IMR-90 (cell line): ENCODE measurements at regions not wholly inside any gene's neighbourhood (a gene's known extent, or its start where the extent isn't known, plus 50 kb on each side); places are given as distances from the start of the nearest gene placed in this dataset.

Experiments
- ATAC-seq: fragments of 200-7000 bp; cut with Tn5 transposase; 2 replicates; pipeline ENCODE4 v1.9.1; 2020; ENCODE audit warnings: low read depth, mild to moderate bottlenecking, moderate library complexity
- BruUV-seq: library from RNA; stranded (reverse); fragments of 400-500 nt; replicated peaks from 2 replicates; lab custom pipeline; 2021; lab: Mats Ljungman, UMichigan
- CTCF ChIA-PET: fragments of 300-600 bp; formaldehyde crosslinking; extraction: SDS; loops from one replicate; lab custom pipeline; 2021; ENCODE audit warnings: antibody characterized with exemption; lab: Yijun Ruan, JAX
- POLR2A ChIA-PET: fragments of 300-600 bp; sonication (Branson Sonifier 250); formaldehyde crosslinking; loops from one replicate; lab custom pipeline; 2022; ENCODE audit warnings: antibody characterized with exemption; ENCODE audit not compliant: unreplicated experiment; lab: Charles Lee
- DNase-seq: peaks from one replicate; pipeline ENCODE4 v3.0.0; 2013
- H2AFZ ChIP-seq: replicated peaks from 2 replicates; pipeline ENCODE3; 2013; ENCODE audit warnings: low read length, mild to moderate bottlenecking; ENCODE audit not compliant: poor library complexity
- H2AK5ac ChIP-seq: 2 replicates; pipeline ENCODE4 v1.6.1; 2013; ENCODE audit warnings: low read depth, low read length, inconsistent platforms
- H2AK9ac ChIP-seq: replicated peaks from 2 replicates; pipeline ENCODE3; 2013; ENCODE audit warnings: mild to moderate bottlenecking, low read depth, low read length, moderate library complexity; ENCODE audit not compliant: poor library complexity
- H2BK120ac ChIP-seq: 2 replicates; pipeline ENCODE4 v1.6.1; 2013; ENCODE audit warnings: low read depth, low read length, inconsistent platforms
- H2BK15ac ChIP-seq: 3 replicates; pipeline ENCODE4 v1.6.1; 2013; ENCODE audit warnings: low read depth, low read length, inconsistent platforms
- H2BK20ac ChIP-seq: 2 replicates; pipeline ENCODE4 v1.6.1; 2013; ENCODE audit warnings: low read depth, mild to moderate bottlenecking, inconsistent platforms, low read length, moderate library complexity
- H2BK5ac ChIP-seq: 2 replicates; pipeline ENCODE4 v1.6.1; 2013; ENCODE audit warnings: mild to moderate bottlenecking, low read depth, low read length, inconsistent platforms; ENCODE audit not compliant: poor library complexity, severe bottlenecking
- H3K14ac ChIP-seq: replicated peaks from 2 replicates; pipeline ENCODE4 v1.6.1; 2013; ENCODE audit warnings: low read depth, low read length, inconsistent platforms
- H3K18ac ChIP-seq: 2 replicates; pipeline ENCODE4 v1.6.1; 2013; ENCODE audit warnings: low read depth, low read length, control low read depth
- H3K23ac ChIP-seq: 2 replicates; pipeline ENCODE4 v1.6.1; 2013; ENCODE audit warnings: low read depth, low read length, inconsistent platforms
- H3K27ac ChIP-seq: 2 replicates; pipeline ENCODE4 v1.5.1; 2013; ENCODE audit warnings: mild to moderate bottlenecking, control low read depth, low read length; ENCODE audit not compliant: insufficient read depth
- H3K27me3 ChIP-seq: 2 replicates; pipeline ENCODE4 v1.6.1; 2013; ENCODE audit warnings: low read length; ENCODE audit not compliant: control insufficient read depth, insufficient read depth
- H3K36me3 ChIP-seq: 2 replicates; pipeline ENCODE4 v1.6.1; 2013; ENCODE audit warnings: low read length, mixed read lengths; ENCODE audit not compliant: control insufficient read depth, insufficient read depth
- H3K4ac ChIP-seq: 2 replicates; pipeline ENCODE4 v1.6.1; 2013; ENCODE audit warnings: low read depth, low read length, inconsistent platforms
- H3K4me1 ChIP-seq: 2 replicates; pipeline ENCODE4 v1.6.1; 2013; ENCODE audit warnings: low read length, mixed read lengths; ENCODE audit not compliant: control insufficient read depth, insufficient read depth
- H3K4me2 ChIP-seq: 2 replicates; pipeline ENCODE4 v1.6.1; 2013; ENCODE audit warnings: low read depth, mild to moderate bottlenecking, control low read depth, low read length, moderate library complexity
- H3K4me3 ChIP-seq: 2 replicates; pipeline ENCODE4 v1.5.1; 2013; ENCODE audit warnings: low read depth, mild to moderate bottlenecking, control low read depth, low read length, moderate library complexity; ENCODE audit not compliant: insufficient read depth
- H3K56ac ChIP-seq: 2 replicates; pipeline ENCODE4 v1.6.1; 2013; ENCODE audit warnings: low read length, inconsistent platforms; ENCODE audit not compliant: insufficient read depth; ENCODE audit errors: extremely low read depth
- H3K79me1 ChIP-seq, 2 experiments: 2 replicates each; pipeline ENCODE4 v1.6.1; 2013; ENCODE audit warnings: low read length in 2 of 2, inconsistent platforms in 1 of 2, low read depth in 1 of 2
- H3K9ac ChIP-seq: 2 replicates; pipeline ENCODE4 v1.6.1; 2013; ENCODE audit warnings: low read depth, low read length, control low read depth
- H3K9me1 ChIP-seq: 2 replicates; pipeline ENCODE4 v1.6.1; 2013; ENCODE audit warnings: low read length, inconsistent platforms; ENCODE audit not compliant: insufficient read depth
- H3K9me3 ChIP-seq: 2 replicates; pipeline ENCODE4 v1.6.1; 2013; ENCODE audit warnings: low read length; ENCODE audit not compliant: control insufficient read depth, insufficient read depth
- H4K20me1 ChIP-seq: 2 replicates; pipeline ENCODE4 v1.6.1; 2013; ENCODE audit warnings: low read length, inconsistent platforms; ENCODE audit not compliant: insufficient read depth
- H4K5ac ChIP-seq: 2 replicates; pipeline ENCODE4 v1.6.1; 2013; ENCODE audit warnings: mild to moderate bottlenecking, low read depth, low read length, control low read depth
- H4K8ac ChIP-seq, 2 experiments: 2 replicates each; pipeline ENCODE4 v1.6.1; 2013; ENCODE audit warnings: low read depth in 2 of 2, low read length in 2 of 2, control low read depth in 1 of 2, inconsistent platforms in 1 of 2
- H4K91ac ChIP-seq: 2 replicates; pipeline ENCODE4 v1.6.1; 2013; ENCODE audit warnings: low read depth, low read length, inconsistent platforms; ENCODE audit not compliant: insufficient read depth
- BHLHE40 ChIP-seq: fragments of 150-350 bp; IDR thresholded peaks from 2 replicates; pipeline ENCODE4 v1.6.1; 2016; ENCODE audit warnings: mild to moderate bottlenecking, low read depth, low read length
- CEBPB ChIP-seq: IDR thresholded peaks from 2 replicates; pipeline ENCODE4 v1.6.1; 2012; ENCODE audit warnings: low read depth, low read length, improper control_type of control experiment
- CHD1 ChIP-seq: IDR thresholded peaks from 2 replicates; pipeline ENCODE4 v1.6.1; 2012; ENCODE audit warnings: low read depth, low read length, improper control_type of control experiment
- FOS ChIP-seq: fragments of 150-350 bp; IDR thresholded peaks from 2 replicates; pipeline ENCODE4 v1.6.1; 2016; ENCODE audit warnings: low read depth, low read length
- MAFK ChIP-seq: IDR thresholded peaks from 2 replicates; pipeline ENCODE4 v1.6.1; 2012; ENCODE audit warnings: low read depth, low read length, improper control_type of control experiment
- MAZ ChIP-seq: IDR thresholded peaks from 2 replicates; pipeline ENCODE4 v1.6.1; 2012; ENCODE audit warnings: low read depth, mild to moderate bottlenecking, low read length, improper control_type of control experiment, moderate library complexity, borderline replicate concordance
- MXI1 ChIP-seq: IDR thresholded peaks from 2 replicates; pipeline ENCODE4 v1.6.1; 2012; ENCODE audit warnings: low read depth, mild to moderate bottlenecking, low read length, moderate library complexity, borderline replicate concordance
- NFE2L2 ChIP-seq: fragments of 150-350 bp; IDR thresholded peaks from 2 replicates; pipeline ENCODE4 v1.6.1; 2016; ENCODE audit warnings: low read depth, mild to moderate bottlenecking, low read length
- POLR2A ChIP-seq: IDR thresholded peaks from 2 replicates; pipeline ENCODE4 v1.6.1; 2012; ENCODE audit warnings: mild to moderate bottlenecking, low read depth, low read length
- RAD21 ChIP-seq: IDR thresholded peaks from 2 replicates; pipeline ENCODE4 v1.6.1; 2012; ENCODE audit warnings: low read length, improper control_type of control experiment
- RCOR1 ChIP-seq: IDR thresholded peaks from 2 replicates; pipeline ENCODE4 v1.6.1; 2012; ENCODE audit warnings: mild to moderate bottlenecking, low read length, improper control_type of control experiment; ENCODE audit not compliant: insufficient replicate concordance
- RFX5 ChIP-seq: IDR thresholded peaks from 2 replicates; pipeline ENCODE4 v1.8.0; 2012; ENCODE audit warnings: low read depth, mild to moderate bottlenecking, low read length, moderate library complexity
- SMC3 ChIP-seq: fragments of 150-350 bp; IDR thresholded peaks from 2 replicates; pipeline ENCODE4 v1.6.1; 2016; ENCODE audit warnings: low read depth, mild to moderate bottlenecking, antibody characterized with exemption, low read length, moderate library complexity
- WGBS, 2 experiments: methylation state at CpG; one replicate each; pipeline versions ENCODE4 v1.1.5 to v1.1.7; 2013; ENCODE audit warnings: missing lambda C conversion rate in 2 of 2; ENCODE audit not compliant: insufficient read length in 1 of 2; ENCODE audit errors: extremely low coverage in 2 of 2; 5-methylcytosine and 5-hydroxymethylcytosine counted together
- dilution Hi-C: fragments of 300-500 bp; cut with HindIII; formaldehyde crosslinking; loops from one replicate; pipeline ENCODE4 v1.14.3; 2018; ENCODE audit warnings: low sequenced_read_pairs; ENCODE audit not compliant: unreplicated experiment
- in situ Hi-C: fragments of 300-500 bp; cut with MboI; formaldehyde crosslinking; loops from 3 replicates; pipeline ENCODE4 v1.14.3; 2019; ENCODE audit warnings: low sequenced_read_pairs, inconsistent platforms, mixed read lengths
- intact Hi-C: fragments of 100-400 bp; cut with micrococcal nuclease; formaldehyde crosslinking; loops from 2 replicates; pipeline ENCODE4 v1.10.0; 2022
- TF ChIP-seq, protein P1 (sequence below): fragments of 150-350 bp; IDR thresholded peaks from 2 replicates; pipeline ENCODE4 v1.6.1; 2017; ENCODE audit warnings: mild to moderate bottlenecking, antibody characterized with exemption, low read length, low read depth
- TF ChIP-seq, protein P2 (sequence below): fragments of 150-350 bp; IDR thresholded peaks from 2 replicates; pipeline ENCODE4 v1.6.1; 2016; ENCODE audit warnings: low read depth, mild to moderate bottlenecking, low read length, moderate library complexity, borderline replicate concordance
- TF ChIP-seq, protein P3 (sequence below): conservative IDR thresholded peaks from 2 replicates; pipeline ENCODE4 v1.5.1; 2012; ENCODE audit warnings: mild to moderate bottlenecking, low read depth, low read length, improper control_type of control experiment

DNA sequence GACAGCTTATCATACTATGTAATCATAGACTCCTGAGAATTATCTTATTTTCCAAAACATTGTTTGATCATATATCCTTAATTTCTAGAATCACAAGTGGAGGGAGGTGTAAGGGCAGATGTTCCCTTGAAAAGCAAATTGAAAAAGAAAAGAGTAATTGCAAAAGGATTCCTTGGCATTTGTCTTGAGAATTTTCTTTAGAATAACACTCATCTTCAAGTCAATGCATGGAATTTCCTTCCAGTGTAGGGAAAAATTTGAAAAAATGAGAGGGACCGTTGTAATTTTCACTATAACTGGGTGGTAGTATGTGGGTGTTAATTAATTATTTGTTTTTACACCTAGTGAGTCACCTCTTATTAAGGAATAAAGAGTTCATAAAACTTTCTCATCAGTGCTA is 724.6 kb upstream of the ADAMTS5 start:
- Histone ChIP-seq H4K8ac (no peak overlapping the region; a peak in 1 of 4 replicates), H3K4ac (no peak overlapping the region), H2AK5ac (no peak overlapping the region), H4K91ac (no peak overlapping the region), H2AK9ac (no peak overlapping the region), H3K9me1 (no peaks in the 10 kb centered on the region), H4K5ac (no peak overlapping the region), H3K23ac (no peak overlapping the region), H2AFZ (no peak overlapping the region), H3K27me3 (no peaks in the 10 kb centered on the region), H4K20me1 (no peaks in the 10 kb centered on the region), H3K4me2 (no peak overlapping the region), H3K14ac (no peak overlapping the region), H3K4me1 (peaks cover 8% of the 10 kb centered on the region; the same call in 1 of the 2 replicates), H3K18ac (no peak overlapping the region; the same call in 1 of the 2 replicates), H2BK120ac (no peak overlapping the region), H3K4me3 (no peak overlapping the region), H3K9me3 (peaks cover 4% of the 10 kb centered on the region; the same call in 1 of the 2 replicates), H2BK20ac (no peak overlapping the region), H2BK15ac (no peak overlapping the region), H3K9ac (no peak overlapping the region), H3K27ac (no peak overlapping the region), H2BK5ac (peak overlapping the region; percentile 62), H3K36me3 (no peaks in the 10 kb centered on the region), H3K56ac (no peak overlapping the region), H3K79me1 (no peaks in the 10 kb centered on the region)
- dilution Hi-C loops: no loop called here
- intact Hi-C loops: no loop called here
- TF ChIP-seq RAD21 (no peak), MXI1 (no peak), MAZ (no peak), POLR2A (no peak), CEBPB (no peak), CHD1 (no peak), RFX5 (no peak), SMC3 (no peak), NFE2L2 (no peak), BHLHE40 (no peak), FOS (no peak), MAFK (no peak), RCOR1 (no peak)
- TF ChIP-seq, protein P1, sequence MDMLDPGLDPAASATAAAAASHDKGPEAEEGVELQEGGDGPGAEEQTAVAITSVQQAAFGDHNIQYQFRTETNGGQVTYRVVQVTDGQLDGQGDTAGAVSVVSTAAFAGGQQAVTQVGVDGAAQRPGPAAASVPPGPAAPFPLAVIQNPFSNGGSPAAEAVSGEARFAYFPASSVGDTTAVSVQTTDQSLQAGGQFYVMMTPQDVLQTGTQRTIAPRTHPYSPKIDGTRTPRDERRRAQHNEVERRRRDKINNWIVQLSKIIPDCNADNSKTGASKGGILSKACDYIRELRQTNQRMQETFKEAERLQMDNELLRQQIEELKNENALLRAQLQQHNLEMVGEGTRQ: no peak
- TF ChIP-seq, protein P2, sequence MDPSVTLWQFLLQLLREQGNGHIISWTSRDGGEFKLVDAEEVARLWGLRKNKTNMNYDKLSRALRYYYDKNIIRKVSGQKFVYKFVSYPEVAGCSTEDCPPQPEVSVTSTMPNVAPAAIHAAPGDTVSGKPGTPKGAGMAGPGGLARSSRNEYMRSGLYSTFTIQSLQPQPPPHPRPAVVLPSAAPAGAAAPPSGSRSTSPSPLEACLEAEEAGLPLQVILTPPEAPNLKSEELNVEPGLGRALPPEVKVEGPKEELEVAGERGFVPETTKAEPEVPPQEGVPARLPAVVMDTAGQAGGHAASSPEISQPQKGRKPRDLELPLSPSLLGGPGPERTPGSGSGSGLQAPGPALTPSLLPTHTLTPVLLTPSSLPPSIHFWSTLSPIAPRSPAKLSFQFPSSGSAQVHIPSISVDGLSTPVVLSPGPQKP: no peak
- TF ChIP-seq, protein P3, sequence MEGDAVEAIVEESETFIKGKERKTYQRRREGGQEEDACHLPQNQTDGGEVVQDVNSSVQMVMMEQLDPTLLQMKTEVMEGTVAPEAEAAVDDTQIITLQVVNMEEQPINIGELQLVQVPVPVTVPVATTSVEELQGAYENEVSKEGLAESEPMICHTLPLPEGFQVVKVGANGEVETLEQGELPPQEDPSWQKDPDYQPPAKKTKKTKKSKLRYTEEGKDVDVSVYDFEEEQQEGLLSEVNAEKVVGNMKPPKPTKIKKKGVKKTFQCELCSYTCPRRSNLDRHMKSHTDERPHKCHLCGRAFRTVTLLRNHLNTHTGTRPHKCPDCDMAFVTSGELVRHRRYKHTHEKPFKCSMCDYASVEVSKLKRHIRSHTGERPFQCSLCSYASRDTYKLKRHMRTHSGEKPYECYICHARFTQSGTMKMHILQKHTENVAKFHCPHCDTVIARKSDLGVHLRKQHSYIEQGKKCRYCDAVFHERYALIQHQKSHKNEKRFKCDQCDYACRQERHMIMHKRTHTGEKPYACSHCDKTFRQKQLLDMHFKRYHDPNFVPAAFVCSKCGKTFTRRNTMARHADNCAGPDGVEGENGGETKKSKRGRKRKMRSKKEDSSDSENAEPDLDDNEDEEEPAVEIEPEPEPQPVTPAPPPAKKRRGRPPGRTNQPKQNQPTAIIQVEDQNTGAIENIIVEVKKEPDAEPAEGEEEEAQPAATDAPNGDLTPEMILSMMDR: no peak
- no peak for DNase-seq
- BruUV-seq: no TSS peak
- ATAC-seq: no peak
- in situ Hi-C loops: no loop called here
- POLR2A ChIA-PET: no interaction called here
- CTCF ChIA-PET: no interaction called here
- WGBS, 2 experiments: no CpG with 5 or more reads among the region's 1 CpG
